WTC11 (cell line): ENCODE measurements at regions not wholly inside any gene's neighbourhood (a gene's known extent, or its start where the extent isn't known, plus 50 kb on each side); places are given as distances from the start of the nearest gene placed in this dataset.

Experiments used
- ATAC-seq: fragments of 200-7000 bp; cut with Tn5 transposase; 2 replicates; pipeline ENCODE4 v1.10.0; 2021; ENCODE audit warnings: mild to moderate bottlenecking, moderate library complexity
- CTCF ChIA-PET: fragments of 300-600 bp; sonication (Branson Sonifier 250); formaldehyde crosslinking; loops from one replicate; lab custom pipeline; 2021; ENCODE audit warnings: antibody characterized with exemption; lab: Charles Lee
- POLR2A ChIA-PET: fragments of 350-600 bp; sonication (Branson Sonifier 250); formaldehyde crosslinking; loops from one replicate; lab custom pipeline; 2021; ENCODE audit warnings: antibody characterized with exemption; lab: Charles Lee
- DNase-seq: peaks from one replicate; pipeline ENCODE4 v3.0.0; 2021; ENCODE audit warnings: low spot score
- H3K27ac Mint-ChIP-seq: 2 replicates; pipeline ENCODE4 v1.8.0; 2021; ENCODE audit warnings: mixed read lengths
- H3K27me3 Mint-ChIP-seq: 2 replicates; pipeline ENCODE4 v1.8.0; 2021; ENCODE audit warnings: low read depth, mild to moderate bottlenecking, moderate library complexity, mixed read lengths
- H3K36me3 Mint-ChIP-seq: 2 replicates; pipeline ENCODE4 v1.8.0; 2021; ENCODE audit warnings: mixed read lengths
- H3K4me1 Mint-ChIP-seq: 2 replicates; pipeline ENCODE4 v1.8.0; 2022; ENCODE audit warnings: mixed read lengths
- H3K4me3 Mint-ChIP-seq: 2 replicates; pipeline ENCODE4 v1.8.0; 2021; ENCODE audit warnings: mild to moderate bottlenecking, moderate library complexity, mixed read lengths
- H3K9me3 Mint-ChIP-seq: 2 replicates; pipeline ENCODE4 v1.8.0; 2021; ENCODE audit warnings: mixed read lengths
- CBFB ChIP-seq: sonication (generic); formaldehyde crosslinking; IDR thresholded peaks from 2 replicates; pipeline ENCODE4 v1.8.1; 2022; ENCODE audit warnings: mild to moderate bottlenecking, low read depth, missing genetic modification reagents
- EMX1 ChIP-seq: fragments of 250-450 bp; sonication (Bioruptor Pico); IDR thresholded peaks from 2 replicates; pipeline ENCODE4 v1.8.0; 2021; ENCODE audit warnings: mild to moderate bottlenecking
- ESRRA ChIP-seq: sonication (generic); formaldehyde crosslinking; IDR thresholded peaks from 2 replicates; pipeline ENCODE4 v1.8.1; 2022; ENCODE audit warnings: mild to moderate bottlenecking, missing genetic modification reagents, borderline replicate concordance
- FOXJ3 ChIP-seq: sonication (generic); formaldehyde crosslinking; IDR thresholded peaks from 2 replicates; pipeline ENCODE4 v1.9.0; 2021; ENCODE audit warnings: missing genetic modification reagents, mild to moderate bottlenecking, borderline replicate concordance
- GABPB1 ChIP-seq: sonication (generic); formaldehyde crosslinking; IDR thresholded peaks from 2 replicates; pipeline ENCODE4 v1.8.1; 2023; ENCODE audit warnings: mild to moderate bottlenecking, missing genetic modification reagents
- HMGA2 ChIP-seq: fragments of 250-450 bp; sonication (Bioruptor Pico); IDR thresholded peaks from 2 replicates; pipeline ENCODE4 v1.4.0; 2021; ENCODE audit warnings: mild to moderate bottlenecking, moderate library complexity
- IRF2 ChIP-seq: sonication (generic); formaldehyde crosslinking; IDR thresholded peaks from 2 replicates; pipeline ENCODE4 v1.8.0; 2022; ENCODE audit warnings: low read depth, missing genetic modification reagents, borderline replicate concordance
- KAT7 ChIP-seq: sonication (generic); formaldehyde crosslinking; IDR thresholded peaks from 2 replicates; pipeline ENCODE4 v1.8.1; 2023; ENCODE audit warnings: missing genetic modification reagents, mild to moderate bottlenecking, borderline replicate concordance
- NFYB ChIP-seq: sonication (generic); formaldehyde crosslinking; conservative IDR thresholded peaks from 2 replicates; pipeline ENCODE4 v1.8.0; 2022; ENCODE audit warnings: low read depth, missing genetic modification reagents
- NR1H2 ChIP-seq: sonication (generic); formaldehyde crosslinking; IDR thresholded peaks from 2 replicates; pipeline ENCODE4 v1.9.0; 2021; ENCODE audit warnings: mild to moderate bottlenecking, moderate library complexity, missing genetic modification reagents
- SMAD3 ChIP-seq: sonication (generic); formaldehyde crosslinking; IDR thresholded peaks from 2 replicates; pipeline ENCODE4 v1.8.0; 2022; ENCODE audit warnings: missing genetic modification reagents, mild to moderate bottlenecking, borderline replicate concordance
- TEAD4 ChIP-seq: sonication (generic); formaldehyde crosslinking; IDR thresholded peaks from 2 replicates; pipeline ENCODE4 v1.8.0; 2022; ENCODE audit warnings: mild to moderate bottlenecking, missing genetic modification reagents
- ZBTB21 ChIP-seq: sonication (generic); formaldehyde crosslinking; IDR thresholded peaks from 2 replicates; pipeline ENCODE4 v1.8.1; 2023; ENCODE audit warnings: mild to moderate bottlenecking, missing genetic modification reagents, borderline replicate concordance
- ZNF232 ChIP-seq: sonication (generic); formaldehyde crosslinking; IDR thresholded peaks from 2 replicates; pipeline ENCODE4 v1.8.0; 2022; ENCODE audit warnings: mild to moderate bottlenecking, missing genetic modification reagents
- ZNF263 ChIP-seq: sonication (generic); formaldehyde crosslinking; IDR thresholded peaks from 2 replicates; pipeline ENCODE4 v1.8.1; 2022; ENCODE audit warnings: low read depth, mild to moderate bottlenecking, moderate library complexity, missing genetic modification reagents
- ZNF423 ChIP-seq: fragments of 250-450 bp; sonication (Bioruptor Pico); IDR thresholded peaks from 2 replicates; pipeline ENCODE4 v2.1.2; 2022; ENCODE audit warnings: mild to moderate bottlenecking, moderate library complexity
- TF ChIP-seq, protein P1 (sequence below): fragments of 250-450 bp; sonication (Bioruptor Pico); IDR thresholded peaks from 2 replicates; pipeline ENCODE4 v1.8.0; 2021; ENCODE audit warnings: mild to moderate bottlenecking
- TF ChIP-seq, protein P2 (sequence below): fragments of 250-450 bp; sonication (Bioruptor Pico); IDR thresholded peaks from 2 replicates; pipeline ENCODE4 v1.9.0; 2021; ENCODE audit warnings: mild to moderate bottlenecking
- TF ChIP-seq, protein P3 (sequence below): sonication (generic); formaldehyde crosslinking; IDR thresholded peaks from 2 replicates; pipeline ENCODE4 v1.8.1; 2023; ENCODE audit warnings: mild to moderate bottlenecking, missing genetic modification reagents
- TF ChIP-seq, protein P4 (sequence below): sonication (generic); formaldehyde crosslinking; IDR thresholded peaks from 2 replicates; pipeline ENCODE4 v1.8.1; 2022; ENCODE audit warnings: low read depth, missing genetic modification reagents, borderline replicate concordance
- TF ChIP-seq, protein P5 (sequence below): sonication (generic); formaldehyde crosslinking; IDR thresholded peaks from 2 replicates; pipeline ENCODE4 v1.8.1; 2022; ENCODE audit warnings: low read depth, mild to moderate bottlenecking, moderate library complexity, missing genetic modification reagents, borderline replicate concordance
- TF ChIP-seq, protein P6 (sequence below): fragments of 200-600 bp; IDR thresholded peaks from 2 replicates; pipeline ENCODE4 v1.8.0; 2022; ENCODE audit warnings: antibody characterized with exemption
- TF ChIP-seq, protein P7 (sequence below): fragments of 250-450 bp; sonication (Bioruptor Pico); IDR thresholded peaks from 2 replicates; pipeline ENCODE4 v2.1.2; 2022; ENCODE audit warnings: mild to moderate bottlenecking, moderate library complexity
- TF ChIP-seq, protein P8 (sequence below): sonication (generic); formaldehyde crosslinking; IDR thresholded peaks from 2 replicates; pipeline ENCODE4 v1.8.1; 2022; ENCODE audit warnings: mild to moderate bottlenecking, moderate library complexity, missing genetic modification reagents
- TF ChIP-seq, protein P9 (sequence below): sonication (generic); formaldehyde crosslinking; IDR thresholded peaks from 2 replicates; pipeline ENCODE4 v1.8.1; 2023; ENCODE audit warnings: mild to moderate bottlenecking, missing genetic modification reagents, moderate library complexity

DNA sequence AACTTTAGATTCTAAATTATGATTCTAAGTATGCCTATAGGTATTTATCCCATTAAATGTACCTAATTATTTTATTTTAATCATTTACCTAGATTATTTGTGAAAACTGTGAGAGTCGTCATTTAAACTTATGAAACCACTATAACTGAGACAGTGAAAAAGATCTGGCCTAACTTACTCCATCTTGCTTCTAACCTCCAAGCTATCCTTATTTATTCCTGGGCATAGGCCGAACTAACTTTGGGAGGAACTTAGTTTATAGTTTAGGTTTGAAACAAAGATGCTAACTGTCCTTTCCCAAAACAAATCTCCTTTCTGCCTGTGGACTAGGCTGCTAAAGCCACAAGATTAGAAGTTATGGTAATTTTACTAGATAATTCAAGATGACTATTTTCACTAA is 79.7 kb upstream of the PPP2R5C start:
- CTCF ChIA-PET = no interaction called here
- DNase-seq (no peak), ATAC-seq (no peak)
- Mint-ChIP-seq H3K36me3 (no peaks in the 10 kb centered on the region), H3K9me3 (peaks cover 3% of the 10 kb centered on the region), H3K27me3 (peaks cover 78% of the 10 kb centered on the region), H3K4me3 (no peak overlapping the region), H3K4me1 (peaks cover 10% of the 10 kb centered on the region), H3K27ac (no peak overlapping the region)
- POLR2A ChIA-PET = no interaction called here
- no peak for TF ChIP-seq FOXJ3 (CRISPR knock-in tag)
- no peak for TF ChIP-seq GABPB1
- TF ChIP-seq NR1H2 (CRISPR knock-in tag) = no peak
- TF ChIP-seq ZNF263 (CRISPR knock-in tag) = no peak
- TF ChIP-seq, protein P1, sequence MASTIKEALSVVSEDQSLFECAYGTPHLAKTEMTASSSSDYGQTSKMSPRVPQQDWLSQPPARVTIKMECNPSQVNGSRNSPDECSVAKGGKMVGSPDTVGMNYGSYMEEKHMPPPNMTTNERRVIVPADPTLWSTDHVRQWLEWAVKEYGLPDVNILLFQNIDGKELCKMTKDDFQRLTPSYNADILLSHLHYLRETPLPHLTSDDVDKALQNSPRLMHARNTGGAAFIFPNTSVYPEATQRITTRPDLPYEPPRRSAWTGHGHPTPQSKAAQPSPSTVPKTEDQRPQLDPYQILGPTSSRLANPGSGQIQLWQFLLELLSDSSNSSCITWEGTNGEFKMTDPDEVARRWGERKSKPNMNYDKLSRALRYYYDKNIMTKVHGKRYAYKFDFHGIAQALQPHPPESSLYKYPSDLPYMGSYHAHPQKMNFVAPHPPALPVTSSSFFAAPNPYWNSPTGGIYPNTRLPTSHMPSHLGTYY (CRISPR knock-in tag) = no peak
- no peak for TF ChIP-seq EMX1 (CRISPR knock-in tag)
- TF ChIP-seq NFYB (CRISPR knock-in tag) = no peak
- TF ChIP-seq, protein P2, sequence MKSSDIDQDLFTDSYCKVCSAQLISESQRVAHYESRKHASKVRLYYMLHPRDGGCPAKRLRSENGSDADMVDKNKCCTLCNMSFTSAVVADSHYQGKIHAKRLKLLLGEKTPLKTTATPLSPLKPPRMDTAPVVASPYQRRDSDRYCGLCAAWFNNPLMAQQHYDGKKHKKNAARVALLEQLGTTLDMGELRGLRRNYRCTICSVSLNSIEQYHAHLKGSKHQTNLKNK (CRISPR knock-in tag) = no peak
- no peak for TF ChIP-seq IRF2
- TF ChIP-seq SMAD3 (CRISPR knock-in tag) = no peak
- no peak for TF ChIP-seq ZBTB21 (CRISPR knock-in tag)
- TF ChIP-seq, protein P3, sequence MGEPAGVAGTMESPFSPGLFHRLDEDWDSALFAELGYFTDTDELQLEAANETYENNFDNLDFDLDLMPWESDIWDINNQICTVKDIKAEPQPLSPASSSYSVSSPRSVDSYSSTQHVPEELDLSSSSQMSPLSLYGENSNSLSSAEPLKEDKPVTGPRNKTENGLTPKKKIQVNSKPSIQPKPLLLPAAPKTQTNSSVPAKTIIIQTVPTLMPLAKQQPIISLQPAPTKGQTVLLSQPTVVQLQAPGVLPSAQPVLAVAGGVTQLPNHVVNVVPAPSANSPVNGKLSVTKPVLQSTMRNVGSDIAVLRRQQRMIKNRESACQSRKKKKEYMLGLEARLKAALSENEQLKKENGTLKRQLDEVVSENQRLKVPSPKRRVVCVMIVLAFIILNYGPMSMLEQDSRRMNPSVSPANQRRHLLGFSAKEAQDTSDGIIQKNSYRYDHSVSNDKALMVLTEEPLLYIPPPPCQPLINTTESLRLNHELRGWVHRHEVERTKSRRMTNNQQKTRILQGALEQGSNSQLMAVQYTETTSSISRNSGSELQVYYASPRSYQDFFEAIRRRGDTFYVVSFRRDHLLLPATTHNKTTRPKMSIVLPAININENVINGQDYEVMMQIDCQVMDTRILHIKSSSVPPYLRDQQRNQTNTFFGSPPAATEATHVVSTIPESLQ (CRISPR knock-in tag) = no peak
- TF ChIP-seq TEAD4 (CRISPR knock-in tag) = no peak
- TF ChIP-seq, protein P4, sequence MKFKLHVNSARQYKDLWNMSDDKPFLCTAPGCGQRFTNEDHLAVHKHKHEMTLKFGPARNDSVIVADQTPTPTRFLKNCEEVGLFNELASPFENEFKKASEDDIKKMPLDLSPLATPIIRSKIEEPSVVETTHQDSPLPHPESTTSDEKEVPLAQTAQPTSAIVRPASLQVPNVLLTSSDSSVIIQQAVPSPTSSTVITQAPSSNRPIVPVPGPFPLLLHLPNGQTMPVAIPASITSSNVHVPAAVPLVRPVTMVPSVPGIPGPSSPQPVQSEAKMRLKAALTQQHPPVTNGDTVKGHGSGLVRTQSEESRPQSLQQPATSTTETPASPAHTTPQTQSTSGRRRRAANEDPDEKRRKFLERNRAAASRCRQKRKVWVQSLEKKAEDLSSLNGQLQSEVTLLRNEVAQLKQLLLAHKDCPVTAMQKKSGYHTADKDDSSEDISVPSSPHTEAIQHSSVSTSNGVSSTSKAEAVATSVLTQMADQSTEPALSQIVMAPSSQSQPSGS (CRISPR knock-in tag) = no peak
- TF ChIP-seq, protein P5, sequence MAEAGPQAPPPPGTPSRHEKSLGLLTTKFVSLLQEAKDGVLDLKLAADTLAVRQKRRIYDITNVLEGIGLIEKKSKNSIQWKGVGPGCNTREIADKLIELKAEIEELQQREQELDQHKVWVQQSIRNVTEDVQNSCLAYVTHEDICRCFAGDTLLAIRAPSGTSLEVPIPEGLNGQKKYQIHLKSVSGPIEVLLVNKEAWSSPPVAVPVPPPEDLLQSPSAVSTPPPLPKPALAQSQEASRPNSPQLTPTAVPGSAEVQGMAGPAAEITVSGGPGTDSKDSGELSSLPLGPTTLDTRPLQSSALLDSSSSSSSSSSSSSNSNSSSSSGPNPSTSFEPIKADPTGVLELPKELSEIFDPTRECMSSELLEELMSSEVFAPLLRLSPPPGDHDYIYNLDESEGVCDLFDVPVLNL (CRISPR knock-in tag) = no peak
- TF ChIP-seq KAT7 (CRISPR knock-in tag) = no peak

DNA sequence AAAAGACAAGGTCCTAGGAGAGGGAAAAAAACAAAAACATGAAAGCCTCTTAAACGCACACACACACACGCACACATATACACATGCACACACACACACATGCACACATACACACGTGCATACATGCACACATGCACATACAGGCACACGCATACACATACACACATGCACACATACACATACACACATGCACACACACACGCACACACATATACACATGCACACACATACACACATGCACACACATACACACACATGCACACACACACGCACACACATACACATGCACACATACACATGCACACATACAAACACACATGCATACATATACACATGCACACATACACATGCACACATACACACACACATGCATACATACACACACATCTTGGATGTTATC is 78.1 kb upstream of the PPP2R5C start:
- POLR2A ChIA-PET = no interaction called here
- no peak overlapping the region for H3K27ac Mint-ChIP-seq
- H3K9me3 Mint-ChIP-seq = peaks cover 5% of the 10 kb centered on the region
- DNase-seq (no peak), ATAC-seq (no peak)
- peaks cover 79% of the 10 kb centered on the region for H3K27me3 Mint-ChIP-seq
- H3K4me1 Mint-ChIP-seq = peaks cover 10% of the 10 kb centered on the region
- peaks cover 4% of the 10 kb centered on the region; the same call in 1 of the 2 replicates for H3K36me3 Mint-ChIP-seq
- CTCF ChIA-PET = no interaction called here
- H3K4me3 Mint-ChIP-seq = no peak overlapping the region
- TF ChIP-seq, protein P6, sequence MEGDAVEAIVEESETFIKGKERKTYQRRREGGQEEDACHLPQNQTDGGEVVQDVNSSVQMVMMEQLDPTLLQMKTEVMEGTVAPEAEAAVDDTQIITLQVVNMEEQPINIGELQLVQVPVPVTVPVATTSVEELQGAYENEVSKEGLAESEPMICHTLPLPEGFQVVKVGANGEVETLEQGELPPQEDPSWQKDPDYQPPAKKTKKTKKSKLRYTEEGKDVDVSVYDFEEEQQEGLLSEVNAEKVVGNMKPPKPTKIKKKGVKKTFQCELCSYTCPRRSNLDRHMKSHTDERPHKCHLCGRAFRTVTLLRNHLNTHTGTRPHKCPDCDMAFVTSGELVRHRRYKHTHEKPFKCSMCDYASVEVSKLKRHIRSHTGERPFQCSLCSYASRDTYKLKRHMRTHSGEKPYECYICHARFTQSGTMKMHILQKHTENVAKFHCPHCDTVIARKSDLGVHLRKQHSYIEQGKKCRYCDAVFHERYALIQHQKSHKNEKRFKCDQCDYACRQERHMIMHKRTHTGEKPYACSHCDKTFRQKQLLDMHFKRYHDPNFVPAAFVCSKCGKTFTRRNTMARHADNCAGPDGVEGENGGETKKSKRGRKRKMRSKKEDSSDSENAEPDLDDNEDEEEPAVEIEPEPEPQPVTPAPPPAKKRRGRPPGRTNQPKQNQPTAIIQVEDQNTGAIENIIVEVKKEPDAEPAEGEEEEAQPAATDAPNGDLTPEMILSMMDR = no peak
- TF ChIP-seq, protein P7, sequence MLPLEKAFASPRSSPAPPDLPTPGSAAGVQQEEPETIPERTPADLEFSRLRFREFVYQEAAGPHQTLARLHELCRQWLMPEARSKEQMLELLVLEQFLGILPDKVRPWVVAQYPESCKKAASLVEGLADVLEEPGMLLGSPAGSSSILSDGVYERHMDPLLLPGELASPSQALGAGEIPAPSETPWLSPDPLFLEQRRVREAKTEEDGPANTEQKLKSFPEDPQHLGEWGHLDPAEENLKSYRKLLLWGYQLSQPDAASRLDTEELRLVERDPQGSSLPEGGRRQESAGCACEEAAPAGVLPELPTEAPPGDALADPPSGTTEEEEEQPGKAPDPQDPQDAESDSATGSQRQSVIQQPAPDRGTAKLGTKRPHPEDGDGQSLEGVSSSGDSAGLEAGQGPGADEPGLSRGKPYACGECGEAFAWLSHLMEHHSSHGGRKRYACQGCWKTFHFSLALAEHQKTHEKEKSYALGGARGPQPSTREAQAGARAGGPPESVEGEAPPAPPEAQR (CRISPR knock-in tag) = no peak
- TF ChIP-seq ESRRA (CRISPR knock-in tag) (no peak), HMGA2 (no peak), FOXJ3 (CRISPR knock-in tag) (no peak), CBFB (CRISPR knock-in tag) (no peak), ZNF232 (CRISPR knock-in tag) (no peak), ZNF423 (CRISPR knock-in tag) (no peak)
- TF ChIP-seq, protein P8, sequence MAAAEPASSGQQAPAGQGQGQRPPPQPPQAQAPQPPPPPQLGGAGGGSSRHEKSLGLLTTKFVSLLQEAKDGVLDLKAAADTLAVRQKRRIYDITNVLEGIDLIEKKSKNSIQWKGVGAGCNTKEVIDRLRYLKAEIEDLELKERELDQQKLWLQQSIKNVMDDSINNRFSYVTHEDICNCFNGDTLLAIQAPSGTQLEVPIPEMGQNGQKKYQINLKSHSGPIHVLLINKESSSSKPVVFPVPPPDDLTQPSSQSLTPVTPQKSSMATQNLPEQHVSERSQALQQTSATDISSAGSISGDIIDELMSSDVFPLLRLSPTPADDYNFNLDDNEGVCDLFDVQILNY (CRISPR knock-in tag) = no peak
- TF ChIP-seq, protein P9, sequence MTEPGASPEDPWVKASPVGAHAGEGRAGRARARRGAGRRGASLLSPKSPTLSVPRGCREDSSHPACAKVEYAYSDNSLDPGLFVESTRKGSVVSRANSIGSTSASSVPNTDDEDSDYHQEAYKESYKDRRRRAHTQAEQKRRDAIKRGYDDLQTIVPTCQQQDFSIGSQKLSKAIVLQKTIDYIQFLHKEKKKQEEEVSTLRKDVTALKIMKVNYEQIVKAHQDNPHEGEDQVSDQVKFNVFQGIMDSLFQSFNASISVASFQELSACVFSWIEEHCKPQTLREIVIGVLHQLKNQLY = no peak
